Fibroblast of gingiva (primary cell): ENCODE measurements at regions not wholly inside any gene's neighbourhood (a gene's known extent, or its start where the extent isn't known, plus 50 kb on each side); places are given as distances from the start of the nearest gene placed in this dataset.

Experiments used
- DNase-seq: peaks from one replicate; pipeline ENCODE4 v3.0.0-alpha.2; 2011; ENCODE audit warnings: low read depth

GRCh38 chr11:95717314-95717713 lies 72.3 kb downstream of the FAM76B start:
- DNase-seq = no peak

- DNase-seq = no peak
Observed at GRCh38 chr11:95716266-95716665, 73.3 kb downstream of the FAM76B start.

GRCh38 chr11:95715777-95716241 lies 73.8 kb downstream of the FAM76B start:
- DNase-seq = no peak

GRCh38 chr11:95714843-95715776 lies 74.5 kb downstream of the FAM76B start:
- DNase-seq = no peak

GRCh38 chr11:95713428-95713827 lies 76.2 kb downstream of the FAM76B start:
- DNase-seq = no peak

GRCh38 chr11:95711945-95712221 lies 77.7 kb downstream of the FAM76B start:
- no peak for DNase-seq

- DNase-seq = peak; percentile 44
Observed at GRCh38 chr11:95711162-95711944, 78.2 kb downstream of the FAM76B start.

- DNase-seq = no peak
Observed at GRCh38 chr11:95708681-95709080, 80.9 kb downstream of the FAM76B start.

- DNase-seq = no peak
Observed at GRCh38 chr11:95706974-95707387, 82.6 kb downstream of the FAM76B start.

- DNase-seq = peak; percentile 83
Observed at GRCh38 chr11:95705485-95706124, 84.0 kb downstream of the FAM76B start.

- DNase-seq = no peak
Observed at GRCh38 chr11:95704865-95705264, 84.7 kb downstream of the FAM76B start.

GRCh38 chr11:95703049-95703448 lies 86.5 kb downstream of the FAM76B start:
- DNase-seq = no peak

GRCh38 chr11:95702526-95702925 lies 87.1 kb downstream of the FAM76B start:
- DNase-seq = peak; percentile 87

- DNase-seq = no peak
Observed at GRCh38 chr11:95700471-95700817, 89.1 kb downstream of the FAM76B start.

- DNase-seq = peak; percentile 12
Observed at GRCh38 chr11:95699631-95700470, 89.7 kb downstream of the FAM76B start.

- DNase-seq = peak; percentile 42
Observed at GRCh38 chr11:95698676-95699557, 90.7 kb downstream of the FAM76B start.

GRCh38 chr11:95697614-95698408 lies 91.8 kb downstream of the FAM76B start:
- DNase-seq = peak; percentile 54

GRCh38 chr11:95695181-95695580 lies 94.4 kb downstream of the FAM76B start:
- DNase-seq = no peak

GRCh38 chr11:95693298-95693697 lies 96.3 kb downstream of the FAM76B start:
- DNase-seq = no peak
